ENCODE measurements at regions not wholly inside any gene's neighbourhood (a gene's known extent, or its start where the extent isn't known, plus 50 kb on each side); places are given as distances from the start of the nearest gene placed in this dataset.
"Not testable (repeated sequence)": the region's sequence is repeated elsewhere in the genome, so short reads cannot be mapped to it uniquely, and the experiment has no call there.

DNA sequence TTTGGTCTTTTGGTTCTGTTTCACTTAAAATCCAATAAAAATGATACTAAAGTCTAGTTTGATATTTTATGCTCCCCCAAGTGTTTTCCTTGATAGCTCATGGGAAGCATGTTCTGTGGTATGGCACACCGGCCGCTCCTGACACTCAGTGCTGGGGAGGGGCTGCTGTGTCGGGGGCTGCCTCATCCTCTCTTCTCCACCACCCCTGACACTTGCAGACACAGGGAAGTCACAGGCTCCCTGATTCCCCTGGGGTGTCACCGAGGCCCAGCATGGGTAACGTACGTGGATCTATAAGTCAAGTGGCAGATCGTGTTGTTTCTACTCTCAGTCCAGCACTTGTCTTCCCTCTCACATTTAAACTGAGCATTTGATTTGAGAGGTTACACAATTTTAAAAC lies 508.6 kb downstream of the TNS3 start:
- DNase-seq (ENCODE audit: low spot score), result no peak

DNA sequence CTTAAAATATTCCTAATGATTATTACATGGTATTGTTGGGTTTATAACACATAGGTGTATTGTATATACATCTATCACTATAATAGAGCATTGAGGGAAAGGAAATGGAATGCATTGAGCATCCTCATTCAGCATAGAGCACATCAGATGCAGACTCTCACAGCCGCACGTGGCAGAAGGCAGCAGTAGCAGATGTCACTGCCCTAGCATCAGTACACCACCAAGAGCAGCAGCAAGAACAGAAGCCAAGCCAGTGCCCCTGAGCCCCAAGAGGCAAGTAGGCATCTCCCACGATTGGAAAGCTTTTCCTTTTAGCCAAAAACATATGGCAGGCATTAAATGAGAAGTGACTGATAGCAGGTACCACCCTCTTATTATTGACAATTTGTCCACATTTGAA lies 510.0 kb downstream of the TNS3 start:
- intact Hi-C loops (cut with DNase I), result no loop called here
- no peak for DNase-seq (ENCODE audit: low spot score)

More for the DNA sequence above, 508.6 kb downstream of the TNS3 start:
- intact Hi-C loops (cut with DNase I), result no loop called here

- intact Hi-C loops (cut with DNase I), result no loop called here
Measured at GRCh38 chr7:47069385-47070076, 512.4 kb downstream of the TNS3 start.

DNA sequence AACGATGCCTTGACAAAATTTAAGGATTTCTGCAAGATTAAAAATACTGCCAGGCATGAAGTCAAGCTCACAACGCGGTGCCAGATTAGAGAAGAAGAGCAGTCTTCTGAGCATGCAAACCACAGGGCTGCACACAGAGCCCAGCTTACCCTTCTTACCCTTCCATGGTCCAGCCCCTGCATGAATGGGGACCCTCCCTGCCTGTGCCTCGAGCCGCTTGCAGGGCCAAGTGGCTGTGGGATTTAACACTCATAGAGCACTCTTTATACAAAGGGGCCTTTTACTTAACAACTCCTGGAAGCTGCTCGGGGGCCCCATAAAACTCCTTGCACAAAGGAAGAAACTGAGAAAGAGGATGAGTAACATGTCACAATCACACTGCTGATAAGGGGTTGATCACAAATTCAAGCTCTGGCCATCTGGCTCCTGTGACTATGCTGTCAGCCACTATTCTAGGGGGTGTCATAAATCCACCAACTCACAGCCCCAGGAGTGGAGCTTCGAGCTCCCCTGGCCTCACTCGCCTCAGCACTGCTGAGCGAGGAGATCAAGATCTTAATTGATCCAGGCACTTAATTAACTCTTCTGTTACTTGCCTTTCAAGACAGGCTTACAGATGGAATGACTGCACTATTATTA lies 514.8 kb downstream of the TNS3 start:
- intact Hi-C loops (cut with DNase I), result no loop called here

More at GRCh38 chr7:47069385-47070076, 512.4 kb downstream of the TNS3 start:
- DNase-seq (ENCODE audit: low spot score), result peak; percentile 81

GRCh38 chr7:47056731-47057130 lies 525.2 kb downstream of the TNS3 start:
- intact Hi-C loops (cut with DNase I), result no loop called here
- no peak for DNase-seq (ENCODE audit: low spot score)

More for the DNA sequence above, 514.8 kb downstream of the TNS3 start:
- no peak for DNase-seq (ENCODE audit: low spot score)

DNA sequence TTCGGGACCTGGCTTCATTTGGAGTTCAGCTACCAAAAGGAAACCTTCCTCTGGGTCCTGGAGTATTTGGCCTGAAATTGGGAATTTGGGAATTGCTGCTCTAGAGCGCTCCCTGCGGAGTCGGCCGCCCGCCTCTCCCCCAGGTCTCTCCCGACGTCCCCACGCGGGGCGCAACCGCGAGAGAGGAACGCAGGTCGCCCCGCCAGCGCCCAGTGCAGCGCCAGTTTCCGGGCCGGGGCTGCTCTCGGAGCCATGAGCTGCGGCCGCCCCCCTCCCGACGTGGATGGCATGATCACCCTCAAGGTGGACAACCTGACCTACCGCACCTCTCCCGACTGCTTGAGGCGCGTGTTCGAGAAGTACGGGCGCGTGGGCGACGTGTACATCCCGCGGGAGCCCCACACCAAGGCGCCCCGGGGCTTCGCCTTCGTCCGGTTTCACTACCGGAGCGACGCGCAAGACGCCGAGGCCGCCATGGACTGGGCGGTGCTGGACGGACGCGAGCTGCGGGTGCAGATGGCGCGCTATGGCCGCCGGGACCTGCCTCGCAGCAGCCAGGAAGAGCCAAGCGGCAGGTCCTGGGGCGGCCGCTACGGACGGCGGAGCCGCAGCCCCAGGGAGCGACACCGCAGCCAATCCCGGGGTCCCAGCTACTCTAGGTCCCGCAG lies 529.2 kb downstream of the TNS3 start:
- DNase-seq (ENCODE audit: low spot score); intact Hi-C loops (cut with DNase I): not testable (repeated sequence)

DNA sequence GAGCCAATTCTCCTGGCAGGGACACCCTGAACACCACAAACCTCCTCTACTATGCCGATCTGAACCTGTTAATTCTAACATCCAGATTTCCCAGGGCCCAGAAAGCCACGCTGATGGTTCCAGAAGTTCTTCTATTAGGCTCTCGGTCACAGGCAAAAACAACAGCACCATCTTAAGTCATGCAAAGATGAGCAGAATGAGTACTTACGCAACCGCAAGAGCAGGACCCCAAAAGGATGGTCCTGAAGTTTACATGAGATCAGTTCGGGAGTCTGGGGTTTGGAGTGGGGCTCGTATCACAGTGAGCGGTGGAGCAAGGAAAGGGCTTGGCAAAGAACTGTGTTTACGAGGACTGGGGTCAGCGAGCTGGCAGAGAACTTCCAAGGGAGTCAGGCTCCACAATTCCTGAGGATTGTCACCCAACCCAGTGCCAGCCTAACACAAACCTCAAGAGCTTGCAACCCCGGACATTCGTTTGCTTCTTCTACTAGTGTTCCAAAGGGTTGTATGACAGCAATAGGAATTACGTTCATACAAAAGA lies 532.6 kb downstream of the TNS3 start:
- intact Hi-C loops (cut with DNase I), result no loop called here
- no peak for DNase-seq (ENCODE audit: low spot score)

DNA sequence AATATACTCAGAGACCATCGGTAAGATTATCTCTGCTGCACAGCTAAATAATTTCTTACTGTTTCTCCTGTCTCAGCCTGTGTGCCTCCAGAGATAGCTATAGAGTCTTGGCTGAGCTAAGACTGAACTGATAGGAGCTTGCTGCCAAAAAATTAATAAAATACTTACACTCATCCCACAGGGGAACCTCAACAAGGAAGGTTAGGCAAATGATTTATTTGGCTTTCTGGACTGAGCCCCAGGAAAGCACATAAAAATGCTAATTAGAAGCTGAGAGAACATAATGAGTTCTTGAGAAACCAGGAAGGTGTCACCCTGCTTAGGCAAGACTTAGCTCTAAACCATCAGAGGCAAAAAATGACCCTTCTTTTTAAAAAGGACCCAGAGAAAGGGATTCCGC lies 534.5 kb downstream of the TNS3 start:
- intact Hi-C loops (cut with DNase I), result no loop called here
- no peak for DNase-seq (ENCODE audit: low spot score)

DNA sequence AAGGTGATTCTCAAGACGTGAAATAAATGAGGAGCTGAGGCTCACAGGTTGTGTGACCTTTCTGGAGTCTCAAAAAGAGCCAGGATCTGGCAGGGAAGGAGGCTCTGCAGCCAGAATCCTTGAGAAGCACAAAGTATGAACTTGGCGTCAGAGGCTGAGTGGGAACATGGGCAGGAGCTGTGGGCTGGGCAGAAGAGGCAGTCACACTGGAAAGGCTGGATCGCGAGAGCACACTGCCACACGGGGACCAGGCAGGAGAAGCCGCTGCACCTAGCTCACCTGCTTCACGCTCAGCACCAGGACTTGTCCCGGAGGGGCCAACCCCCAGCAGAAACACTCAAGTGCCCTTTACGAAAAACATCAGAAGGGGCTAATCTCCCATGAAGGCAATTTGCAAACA lies 535.0 kb downstream of the TNS3 start:
- intact Hi-C loops (cut with DNase I), result no loop called here
- no peak for DNase-seq (ENCODE audit: low spot score)

GRCh38 chr7:47045207-47046051 lies 536.5 kb downstream of the TNS3 start:
- intact Hi-C loops (cut with DNase I), result no loop called here
- DNase-seq (ENCODE audit: low spot score), result no peak

- DNase-seq (ENCODE audit: low spot score), result no peak
- intact Hi-C loops (cut with DNase I), result no loop called here
Measured at GRCh38 chr7:47044625-47045024, 537.3 kb downstream of the TNS3 start.

GRCh38 chr7:47043304-47043703 lies 538.6 kb downstream of the TNS3 start:
- intact Hi-C loops (cut with DNase I), result no loop called here
- no peak for DNase-seq (ENCODE audit: low spot score)

- intact Hi-C loops (cut with DNase I), result no loop called here
- DNase-seq (ENCODE audit: low spot score), result no peak
Measured at GRCh38 chr7:47042669-47043068, 539.2 kb downstream of the TNS3 start.

DNA sequence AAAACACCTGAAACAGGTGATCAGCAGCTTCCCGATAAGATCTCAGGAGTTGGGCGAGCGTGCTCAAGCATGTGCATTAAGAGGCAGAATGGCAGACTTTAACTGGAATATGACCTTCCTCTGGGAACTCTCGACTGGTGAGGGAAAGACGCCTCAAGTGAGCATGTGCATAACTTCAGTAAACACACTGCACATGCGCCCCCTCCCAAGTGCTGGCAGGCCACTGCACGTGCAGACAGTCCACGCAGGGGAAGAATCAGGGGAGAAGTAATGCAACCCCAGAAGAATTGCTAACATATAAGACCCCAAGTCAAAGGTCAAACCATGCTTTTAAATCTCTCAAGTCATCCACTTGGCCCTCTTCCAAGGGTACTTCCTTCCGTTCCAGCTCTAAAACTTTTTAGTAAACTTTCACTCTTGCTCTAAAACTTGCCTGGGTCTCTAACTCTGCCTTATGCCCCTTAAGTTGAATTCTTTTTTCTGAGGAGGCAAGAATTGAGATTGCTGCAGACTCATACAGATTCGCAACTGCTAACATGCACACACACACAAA lies 541.0 kb downstream of the TNS3 start:
- intact Hi-C loops (cut with DNase I), result no loop called here
- no peak for DNase-seq (ENCODE audit: low spot score)

- intact Hi-C loops (cut with DNase I), result no loop called here
- no peak for DNase-seq (ENCODE audit: low spot score)
Measured at GRCh38 chr7:47039904-47040303, 542.0 kb downstream of the TNS3 start.

DNA sequence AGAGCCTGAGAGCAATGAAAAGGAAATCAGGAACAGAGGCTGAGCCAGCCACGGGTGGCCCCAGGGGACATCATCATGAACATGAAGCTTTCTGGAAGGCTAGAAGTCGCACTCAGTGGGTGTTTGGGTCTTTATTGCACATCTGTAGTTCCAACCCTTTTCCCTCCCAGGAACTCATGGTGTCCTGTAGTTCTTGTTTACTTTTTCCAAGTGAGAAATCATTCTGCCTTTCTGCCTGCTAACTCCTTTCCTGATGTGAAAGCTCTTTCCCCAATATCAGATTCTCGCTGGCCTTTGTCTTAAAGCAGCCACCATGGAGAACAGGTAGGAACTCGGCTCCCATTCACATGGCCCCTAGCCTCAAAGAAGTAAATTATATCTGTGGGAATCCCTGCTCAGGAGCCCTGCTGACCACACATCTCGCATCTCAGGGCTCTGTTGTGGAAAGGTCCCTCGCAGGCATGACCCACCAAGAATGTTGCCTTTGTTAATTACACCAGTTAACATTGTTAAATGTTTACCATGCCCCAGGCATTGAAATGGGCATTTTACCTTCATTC lies 542.7 kb downstream of the TNS3 start:
- no peak for DNase-seq (ENCODE audit: low spot score)
- intact Hi-C loops (cut with DNase I), result no loop called here

- no peak for DNase-seq (ENCODE audit: low spot score)
- intact Hi-C loops (cut with DNase I), result no loop called here
Measured at GRCh38 chr7:47038621-47039020, 543.3 kb downstream of the TNS3 start.

DNA sequence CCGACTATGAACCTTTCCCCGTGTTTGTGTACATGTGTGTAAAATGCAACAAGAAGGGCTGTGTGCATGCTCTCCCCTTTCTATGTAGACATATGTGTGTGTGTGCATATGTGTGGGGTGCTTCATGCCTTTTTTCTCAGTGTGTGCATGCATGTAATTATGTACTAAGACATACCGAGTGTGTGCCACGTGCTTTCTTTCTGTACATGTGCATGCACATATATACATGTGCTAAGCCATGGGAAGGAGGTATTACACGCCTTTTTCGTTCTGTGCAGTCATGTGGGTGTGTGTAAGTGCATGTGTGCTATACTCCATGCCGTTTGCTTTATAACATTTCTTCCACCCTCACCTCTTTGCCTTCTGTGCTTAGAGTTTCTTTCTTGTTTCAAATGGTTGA lies 544.3 kb downstream of the TNS3 start:
- no peak for DNase-seq (ENCODE audit: low spot score)
- intact Hi-C loops (cut with DNase I), result no loop called here

- intact Hi-C loops (cut with DNase I), result no loop called here
- no peak for DNase-seq (ENCODE audit: low spot score)
Measured at GRCh38 chr7:47036909-47037308, 545.0 kb downstream of the TNS3 start.
